ENCODE measurements at regions not wholly inside any gene's neighbourhood (a gene's known extent, or its start where the extent isn't known, plus 50 kb on each side); places are given as distances from the start of the nearest gene placed in this dataset.

GRCh38 chr18:28652654-28653053, 475.7 kb upstream of the CDH2 start:
- no peak for DNase-seq

- no peak for DNase-seq
These were observed 474.4 kb upstream of the CDH2 start for GRCh38 chr18:28651298-28651697.

GRCh38 chr18:28650860-28651259, 473.9 kb upstream of the CDH2 start:
- DNase-seq = no peak

- DNase-seq = no peak
These were observed 471.0 kb upstream of the CDH2 start for GRCh38 chr18:28647961-28648360.

- no peak for DNase-seq
These were observed 461.0 kb upstream of the CDH2 start for GRCh38 chr18:28637897-28638296.

- DNase-seq = no peak
These were observed 458.6 kb upstream of the CDH2 start for GRCh38 chr18:28635530-28635929.

- no peak for DNase-seq
These were observed 449.8 kb upstream of the CDH2 start for GRCh38 chr18:28626756-28627155.

GRCh38 chr18:28607991-28608390, 431.1 kb upstream of the CDH2 start:
- no peak for DNase-seq

GRCh38 chr18:28606686-28607085, 429.8 kb upstream of the CDH2 start:
- DNase-seq = no peak

- DNase-seq = no peak
These were observed 425.5 kb upstream of the CDH2 start for GRCh38 chr18:28602391-28602790.

GRCh38 chr18:28594034-28594433, 417.1 kb upstream of the CDH2 start:
- DNase-seq = no peak

GRCh38 chr18:28588884-28589549, 412.1 kb upstream of the CDH2 start:
- no peak for DNase-seq

- DNase-seq = no peak
These were observed 407.8 kb upstream of the CDH2 start for GRCh38 chr18:28584731-28585130.

GRCh38 chr18:28582724-28583123, 405.8 kb upstream of the CDH2 start:
- no peak for DNase-seq

GRCh38 chr18:28581521-28582071, 404.7 kb upstream of the CDH2 start:
- DNase-seq = no peak

GRCh38 chr18:28576941-28577340, 400.0 kb upstream of the CDH2 start:
- DNase-seq = no peak

GRCh38 chr18:28575123-28575522, 398.2 kb upstream of the CDH2 start:
- DNase-seq = no peak

- no peak for DNase-seq
These were observed 397.2 kb upstream of the CDH2 start for GRCh38 chr18:28574175-28574574.

GRCh38 chr18:28571929-28572328, 395.0 kb upstream of the CDH2 start:
- DNase-seq = no peak

GRCh38 chr18:28560331-28560730, 383.4 kb upstream of the CDH2 start:
- no peak for DNase-seq

- DNase-seq = no peak
These were observed 382.6 kb upstream of the CDH2 start for GRCh38 chr18:28559511-28559910.

- DNase-seq = no peak
These were observed 365.0 kb upstream of the CDH2 start for GRCh38 chr18:28541934-28542333.

GRCh38 chr18:28541276-28541930, 364.5 kb upstream of the CDH2 start:
- no peak for DNase-seq

- no peak for DNase-seq
These were observed 352.7 kb upstream of the CDH2 start for GRCh38 chr18:28529644-28530043.

- no peak for DNase-seq
These were observed 349.3 kb upstream of the CDH2 start for GRCh38 chr18:28526196-28526595.

Measured in activated gamma-delta T cell treated with Interleukin-2 at 50 U/mL for 16 hours (primary cell).